ENCODE measurements at regions not wholly inside any gene's neighbourhood (a gene's known extent, or its start where the extent isn't known, plus 50 kb on each side); places are given as distances from the start of the nearest gene placed in this dataset.

DNA sequence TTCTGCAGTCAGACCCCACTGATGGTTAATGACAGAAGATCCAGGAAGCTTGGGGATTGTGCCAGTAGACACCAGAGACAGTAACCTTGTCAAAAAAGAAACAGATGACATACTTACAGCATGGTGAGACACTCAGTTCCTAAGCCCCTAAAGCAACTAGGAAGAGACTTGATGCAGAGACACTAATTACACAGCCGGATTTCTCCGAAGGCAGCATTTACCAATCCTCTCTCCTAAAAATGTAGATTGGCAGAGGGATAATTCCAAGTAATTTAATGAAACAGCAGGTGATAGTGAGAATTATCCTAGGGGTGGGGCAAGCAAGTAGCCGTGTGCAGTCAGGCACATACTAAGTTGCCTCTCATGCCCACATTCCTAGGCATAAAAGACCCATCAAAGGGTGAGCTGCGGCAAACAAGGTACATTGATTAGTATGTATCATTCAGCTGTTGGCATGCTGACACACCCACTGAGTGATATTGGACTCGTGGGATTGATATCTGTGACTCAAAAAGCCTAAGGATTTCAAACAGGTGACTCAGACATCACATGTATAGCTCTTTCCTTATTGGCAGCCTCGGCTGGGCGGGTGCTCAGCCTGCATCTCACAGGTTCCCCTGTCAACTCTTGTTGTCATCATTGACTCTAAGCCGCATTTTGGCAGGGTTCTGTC is 296.7 kb upstream of the ATP5MC3 start:
- intact Hi-C loops (cut with DNase I; ENCODE audit: low total_unique reads), result no loop called here
- H3K4me3 ChIP-seq, result no peak overlapping the region
- H3K27ac ChIP-seq, result no peak overlapping the region
- DNase-seq, result no peak
- H3K9me3 ChIP-seq, result no peaks in the 10 kb centered on the region
- H3K4me1 ChIP-seq, result no peaks in the 10 kb centered on the region
- no peaks in the 10 kb centered on the region for H3K36me3 ChIP-seq
- no peak for TF ChIP-seq POLR2A (IDR thresholded peaks at IDR 0.05)
- TF ChIP-seq, protein P1, sequence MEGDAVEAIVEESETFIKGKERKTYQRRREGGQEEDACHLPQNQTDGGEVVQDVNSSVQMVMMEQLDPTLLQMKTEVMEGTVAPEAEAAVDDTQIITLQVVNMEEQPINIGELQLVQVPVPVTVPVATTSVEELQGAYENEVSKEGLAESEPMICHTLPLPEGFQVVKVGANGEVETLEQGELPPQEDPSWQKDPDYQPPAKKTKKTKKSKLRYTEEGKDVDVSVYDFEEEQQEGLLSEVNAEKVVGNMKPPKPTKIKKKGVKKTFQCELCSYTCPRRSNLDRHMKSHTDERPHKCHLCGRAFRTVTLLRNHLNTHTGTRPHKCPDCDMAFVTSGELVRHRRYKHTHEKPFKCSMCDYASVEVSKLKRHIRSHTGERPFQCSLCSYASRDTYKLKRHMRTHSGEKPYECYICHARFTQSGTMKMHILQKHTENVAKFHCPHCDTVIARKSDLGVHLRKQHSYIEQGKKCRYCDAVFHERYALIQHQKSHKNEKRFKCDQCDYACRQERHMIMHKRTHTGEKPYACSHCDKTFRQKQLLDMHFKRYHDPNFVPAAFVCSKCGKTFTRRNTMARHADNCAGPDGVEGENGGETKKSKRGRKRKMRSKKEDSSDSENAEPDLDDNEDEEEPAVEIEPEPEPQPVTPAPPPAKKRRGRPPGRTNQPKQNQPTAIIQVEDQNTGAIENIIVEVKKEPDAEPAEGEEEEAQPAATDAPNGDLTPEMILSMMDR (IDR thresholded peaks at IDR 0.05), result no peak
- no peaks in the 10 kb centered on the region for H3K27me3 ChIP-seq

DNA sequence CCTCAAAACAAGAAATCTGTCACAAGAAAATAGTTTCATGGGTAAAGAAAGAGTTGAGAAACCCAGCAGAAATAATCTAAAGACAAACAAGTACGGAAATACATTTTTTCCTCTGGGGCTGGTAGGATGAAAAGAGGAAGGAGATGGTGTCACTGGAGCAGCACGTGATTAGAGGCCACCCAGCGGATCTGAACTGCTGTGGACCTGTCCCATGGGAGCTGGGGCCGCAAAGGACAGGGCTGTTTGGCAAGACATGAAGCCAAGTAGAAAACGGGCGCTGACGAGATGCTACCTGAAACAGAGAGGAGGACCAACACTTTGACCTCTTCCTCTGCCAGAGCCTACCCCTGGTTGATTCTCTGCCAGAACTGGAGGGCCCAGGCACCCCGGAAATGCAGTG is 295.4 kb upstream of the ATP5MC3 start:
- no peaks in the 10 kb centered on the region for H3K4me1 ChIP-seq
- no peaks in the 10 kb centered on the region for H3K27me3 ChIP-seq
- no peak for DNase-seq
- intact Hi-C loops (cut with DNase I; ENCODE audit: low total_unique reads), result no loop called here
- H3K27ac ChIP-seq, result no peak overlapping the region
- TF ChIP-seq POLR2A (IDR thresholded peaks at IDR 0.05), result no peak
- TF ChIP-seq, protein P1 (IDR thresholded peaks at IDR 0.05), result no peak
- H3K36me3 ChIP-seq, result no peaks in the 10 kb centered on the region
- no peak overlapping the region for H3K4me3 ChIP-seq
- no peaks in the 10 kb centered on the region for H3K9me3 ChIP-seq

DNA sequence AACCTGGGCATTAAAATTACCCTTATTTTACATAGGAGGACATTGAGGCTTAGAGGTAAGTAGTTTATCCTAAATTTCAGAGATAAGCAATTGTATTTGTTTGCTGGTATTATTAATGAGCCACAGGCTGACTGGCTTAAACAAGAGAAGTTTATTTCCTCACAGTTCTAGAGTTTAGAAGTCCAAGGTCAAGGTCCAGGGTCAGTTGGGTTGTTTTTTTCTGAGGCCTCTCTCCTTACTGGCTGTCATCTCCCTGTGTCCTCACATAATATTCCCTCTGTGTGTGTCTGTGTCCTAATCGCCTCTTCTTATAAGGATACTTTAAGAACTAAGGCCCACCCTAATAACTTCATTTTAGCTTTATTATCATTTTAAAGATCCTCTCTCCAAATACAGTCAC is 294.9 kb upstream of the ATP5MC3 start:
- no peak for DNase-seq
- H3K27me3 ChIP-seq, result no peaks in the 10 kb centered on the region
- no peak for TF ChIP-seq POLR2A (IDR thresholded peaks at IDR 0.05)
- TF ChIP-seq, protein P1 (IDR thresholded peaks at IDR 0.05), result no peak
- no peak overlapping the region for H3K27ac ChIP-seq
- no peaks in the 10 kb centered on the region for H3K36me3 ChIP-seq
- no peaks in the 10 kb centered on the region for H3K4me1 ChIP-seq
- intact Hi-C loops (cut with DNase I; ENCODE audit: low total_unique reads), result no loop called here
- H3K4me3 ChIP-seq, result no peak overlapping the region
- H3K9me3 ChIP-seq, result no peaks in the 10 kb centered on the region

DNA sequence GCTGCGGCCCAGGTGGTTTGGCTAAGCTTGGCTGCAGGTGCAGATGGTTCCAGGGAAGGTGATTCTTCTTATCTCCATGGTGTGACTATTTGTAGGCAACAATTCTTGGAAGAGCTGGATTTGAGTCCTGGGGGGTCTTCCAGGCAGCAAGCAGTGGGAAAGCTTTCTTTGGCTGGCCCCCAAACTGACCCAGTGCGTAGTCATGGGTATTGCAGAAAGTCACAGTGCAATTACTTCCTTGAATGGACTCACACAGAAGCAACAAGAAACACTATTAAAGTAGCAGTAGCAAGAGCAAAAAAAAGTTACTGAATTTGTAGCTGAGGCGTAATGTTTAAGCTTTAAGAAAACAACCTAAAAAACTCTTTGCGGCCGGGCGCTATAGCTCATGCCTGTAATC is 293.6 kb upstream of the ATP5MC3 start:
- intact Hi-C loops (cut with DNase I; ENCODE audit: low total_unique reads), result no loop called here
- no peak for DNase-seq
- Histone ChIP-seq H3K4me1 (no peaks in the 10 kb centered on the region), H3K4me3 (no peak overlapping the region), H3K36me3 (no peaks in the 10 kb centered on the region), H3K9me3 (no peaks in the 10 kb centered on the region), H3K27ac (no peak overlapping the region), H3K27me3 (no peaks in the 10 kb centered on the region)
- TF ChIP-seq, protein P1 (IDR thresholded peaks at IDR 0.05), result no peak
- no peak for TF ChIP-seq POLR2A (IDR thresholded peaks at IDR 0.05)

DNA sequence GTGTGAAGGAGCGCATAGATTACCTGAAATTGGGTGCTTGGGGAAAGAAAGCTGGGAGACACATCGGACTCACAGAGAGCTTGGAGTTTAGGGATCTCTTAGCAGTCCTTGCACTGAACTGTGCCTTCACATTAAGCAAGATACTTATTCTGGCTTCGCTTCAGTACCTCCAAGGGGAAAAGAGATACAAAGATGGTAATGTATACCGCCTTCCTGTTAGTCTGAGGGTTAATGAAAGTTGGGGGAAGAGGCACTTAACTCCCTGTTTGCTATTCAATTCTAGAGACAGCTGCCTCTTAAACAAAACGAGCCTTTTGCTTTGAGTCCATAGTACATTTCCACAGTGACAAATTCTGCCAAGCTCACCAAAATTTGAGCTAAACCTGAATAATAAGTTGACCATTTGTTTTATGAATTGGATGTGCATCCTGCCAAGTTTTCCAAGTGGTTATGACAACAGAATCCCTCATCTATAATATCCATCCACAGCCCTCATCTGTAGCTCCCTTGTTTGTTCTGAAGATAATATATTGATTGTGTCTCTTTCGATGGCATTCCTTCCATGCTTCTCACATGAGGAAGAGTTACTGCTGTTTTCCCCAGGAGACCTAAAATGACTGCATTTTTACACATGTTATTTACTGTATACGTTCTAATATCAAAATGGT is 287.1 kb upstream of the ATP5MC3 start:
- intact Hi-C loops (cut with DNase I; ENCODE audit: low total_unique reads), result no loop called here
- no peaks in the 10 kb centered on the region for H3K4me1 ChIP-seq
- no peaks in the 10 kb centered on the region for H3K27me3 ChIP-seq
- DNase-seq, result no peak
- TF ChIP-seq, protein P1 (IDR thresholded peaks at IDR 0.05), result no peak
- no peak for TF ChIP-seq POLR2A (IDR thresholded peaks at IDR 0.05)
- H3K36me3 ChIP-seq, result no peaks in the 10 kb centered on the region
- H3K9me3 ChIP-seq, result no peaks in the 10 kb centered on the region
- no peak overlapping the region for H3K27ac ChIP-seq
- H3K4me3 ChIP-seq, result no peak overlapping the region

All from uterus (tissue), 3 donors.